ENCODE measurements at regions not wholly inside any gene's neighbourhood (a gene's known extent, or its start where the extent isn't known, plus 50 kb on each side); places are given as distances from the start of the nearest gene placed in this dataset.

DNA sequence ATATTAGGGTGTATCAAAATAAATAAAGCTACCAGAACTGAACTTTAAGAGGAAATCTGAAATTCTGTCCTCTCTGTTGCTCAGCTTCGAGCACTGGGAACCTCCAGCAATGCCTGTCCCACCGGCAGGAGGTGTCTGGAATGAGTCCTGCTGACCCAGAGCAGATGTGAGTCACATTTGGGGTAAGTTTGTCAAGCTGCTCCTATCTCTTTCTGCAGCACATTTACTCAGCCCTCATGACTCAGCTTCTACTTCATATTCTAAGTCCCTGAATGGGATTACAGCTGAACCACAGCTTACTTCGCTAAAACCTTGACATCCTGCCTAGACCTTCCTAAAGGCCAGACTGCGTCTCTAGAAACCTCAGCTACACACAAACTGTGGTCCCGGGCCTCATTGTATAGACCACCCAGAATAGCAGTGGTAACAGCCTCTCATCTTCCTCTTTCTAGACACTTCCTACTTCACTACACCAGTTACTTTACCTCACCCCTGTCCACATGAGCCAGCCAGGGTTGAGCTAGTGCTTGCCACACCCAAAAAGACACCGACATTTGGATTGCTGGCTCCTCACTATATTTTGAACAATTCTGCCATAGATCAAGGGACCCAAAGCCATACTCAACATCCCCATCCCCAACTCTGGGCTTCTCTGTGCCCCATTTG, 109.6 kb upstream of the TMCO5A start:
- DNase-seq (no peak), ATAC-seq (no peak)
- 57 to 66% methylated on average over 6 of the region's 6 CpGs for WGBS, 2 donors
- Histone ChIP-seq H3K27ac (no peak overlapping the region), H3K4me3 (no peak overlapping the region), H3K9me3 (no peaks in the 10 kb centered on the region), H3K36me3 (replicated peaks in 1 of 2; ENCODE audit: insufficient read depth in 1 of 2, low read depth in 2 of 2) (no peaks in the 10 kb centered on the region), H3K4me1 (no peaks in the 10 kb centered on the region), H3K27me3 (no peaks in the 10 kb centered on the region)
- intact Hi-C loops (cut with DNase I): no loop called here
- TF ChIP-seq POLR2A (IDR thresholded peaks at IDR 0.05): no peak
- no peak for TF ChIP-seq CTCF (IDR thresholded peaks at IDR 0.05)

GRCh38 chr15:37837276-37837675, 97.2 kb upstream of the TMCO5A start:
- 14 to 15% methylated on average over 3 of the region's 3 CpGs for WGBS, 2 donors
- H3K27ac ChIP-seq: no peak overlapping the region
- no peaks in the 10 kb centered on the region for H3K4me1 ChIP-seq
- intact Hi-C loops (cut with DNase I): no loop called here
- H3K27me3 ChIP-seq: no peaks in the 10 kb centered on the region
- DNase-seq: no peak
- no peak overlapping the region for H3K4me3 ChIP-seq
- H3K9me3 ChIP-seq: no peaks in the 10 kb centered on the region
- no peak for TF ChIP-seq CTCF (IDR thresholded peaks at IDR 0.05)
- TF ChIP-seq POLR2A (IDR thresholded peaks at IDR 0.05): no peak
- no peak for ATAC-seq
- no peaks in the 10 kb centered on the region for H3K36me3 ChIP-seq (replicated peaks in 1 of 2; ENCODE audit: insufficient read depth in 1 of 2, low read depth in 2 of 2)

DNA sequence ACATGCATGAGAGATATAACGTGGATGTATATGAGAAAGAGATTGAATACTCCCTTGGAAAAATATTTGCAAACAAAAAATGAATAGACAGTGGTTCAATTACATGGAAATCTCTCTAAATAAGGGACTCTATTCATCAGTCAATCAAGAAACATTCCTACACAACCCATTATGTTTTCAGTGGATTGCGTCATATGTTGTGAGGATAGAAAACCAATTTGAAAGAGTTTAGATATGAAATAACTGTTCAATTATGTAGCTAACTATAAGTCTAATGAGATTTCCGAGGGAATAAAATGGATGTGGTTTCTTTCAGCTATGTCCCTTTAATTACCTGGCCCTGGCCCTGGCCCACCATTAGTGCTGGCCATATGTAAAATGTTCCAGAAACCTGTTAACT, 86.7 kb upstream of the TMCO5A start:
- intact Hi-C loops (cut with DNase I): no loop called here

DNA sequence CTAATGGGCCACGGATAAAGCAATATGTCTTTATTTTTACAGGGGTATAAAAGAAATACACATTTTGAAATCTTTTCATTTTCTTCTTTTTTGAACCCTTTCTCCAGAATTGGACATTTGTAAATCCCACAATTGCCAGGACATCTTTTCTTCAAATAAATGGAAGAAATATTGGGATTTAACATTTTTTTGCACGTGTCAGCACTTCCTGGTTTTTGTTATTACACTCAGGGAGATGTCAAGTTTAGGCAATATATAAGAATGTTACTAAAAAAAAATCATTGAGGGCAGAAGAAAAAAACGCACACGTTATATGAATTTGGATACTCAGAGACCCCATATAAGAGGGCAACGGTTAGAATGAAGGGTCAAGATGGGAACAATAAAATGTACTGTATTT, 78.3 kb upstream of the TMCO5A start:
- ATAC-seq: no peak
- no peak for TF ChIP-seq POLR2A (IDR thresholded peaks at IDR 0.05)
- TF ChIP-seq CTCF (IDR thresholded peaks at IDR 0.05): no peak
- H3K27ac ChIP-seq: no peak overlapping the region
- no peak for DNase-seq
- WGBS, 2 donors: 86% methylated on average over 5 of the region's 5 CpGs
- intact Hi-C loops (cut with DNase I): no loop called here
- H3K27me3 ChIP-seq: no peaks in the 10 kb centered on the region
- H3K9me3 ChIP-seq: no peaks in the 10 kb centered on the region
- no peaks in the 10 kb centered on the region for H3K4me1 ChIP-seq
- H3K4me3 ChIP-seq: no peak overlapping the region
- no peaks in the 10 kb centered on the region for H3K36me3 ChIP-seq (replicated peaks in 1 of 2; ENCODE audit: insufficient read depth in 1 of 2, low read depth in 2 of 2)

More for the DNA sequence above, 86.7 kb upstream of the TMCO5A start:
- H3K9me3 ChIP-seq: no peaks in the 10 kb centered on the region
- H3K4me1 ChIP-seq: no peaks in the 10 kb centered on the region
- H3K27ac ChIP-seq: no peak overlapping the region
- no peak overlapping the region for H3K4me3 ChIP-seq
- H3K36me3 ChIP-seq (replicated peaks in 1 of 2; ENCODE audit: insufficient read depth in 1 of 2, low read depth in 2 of 2): no peaks in the 10 kb centered on the region
- no peaks in the 10 kb centered on the region for H3K27me3 ChIP-seq
- ATAC-seq (no peak), DNase-seq (no peak)
- no peak for TF ChIP-seq CTCF (IDR thresholded peaks at IDR 0.05)
- TF ChIP-seq POLR2A (IDR thresholded peaks at IDR 0.05): no peak
- 73 to 75% methylated on average over 3 of the region's 3 CpGs for whole genome bisulfite sequencing, 2 donors

DNA sequence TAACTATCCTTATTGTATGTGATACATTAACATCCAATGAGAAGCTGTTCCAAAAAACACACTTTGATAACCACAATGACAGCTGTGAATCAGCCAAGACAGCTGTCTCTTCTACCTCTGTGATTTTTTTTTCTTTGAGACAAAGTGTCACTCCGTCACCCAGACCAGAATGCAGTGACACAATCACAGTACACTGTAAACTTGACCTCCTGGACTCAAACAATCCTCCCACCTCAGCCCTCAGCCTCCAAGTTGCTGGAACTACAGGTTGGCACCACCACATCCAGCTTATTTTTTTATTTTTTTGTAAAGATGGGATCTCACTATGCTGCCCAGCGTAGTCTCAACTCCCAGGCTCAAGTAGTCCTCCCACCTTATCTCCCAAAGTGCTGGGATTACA, 73.5 kb upstream of the TMCO5A start:
- Histone ChIP-seq H3K27ac (no peak overlapping the region), H3K9me3 (no peaks in the 10 kb centered on the region), H3K36me3 (replicated peaks in 1 of 2; ENCODE audit: insufficient read depth in 1 of 2, low read depth in 2 of 2) (no peaks in the 10 kb centered on the region), H3K4me1 (no peaks in the 10 kb centered on the region), H3K27me3 (no peaks in the 10 kb centered on the region), H3K4me3 (no peak overlapping the region)
- WGBS, 2 donors: 64 to 89% methylated on average over 2 of the region's 2 CpGs
- DNase-seq (no peak), ATAC-seq (no peak)
- intact Hi-C loops (cut with DNase I): no loop called here
- no peak for TF ChIP-seq CTCF (IDR thresholded peaks at IDR 0.05)
